ENCODE measurements at regions not wholly inside any gene's neighbourhood (a gene's known extent, or its start where the extent isn't known, plus 50 kb on each side); places are given as distances from the start of the nearest gene placed in this dataset.
"Not testable (repeated sequence)": the region's sequence is repeated elsewhere in the genome, so short reads cannot be mapped to it uniquely, and the experiment has no call there.

- no peak for DNase-seq
Measured at GRCh38 chr1:101588677-101589076, 351.9 kb downstream of the S1PR1 start.

- no peak for DNase-seq
Measured at GRCh38 chr1:101592845-101593244, 356.0 kb downstream of the S1PR1 start.

- DNase-seq, result no peak
Measured at GRCh38 chr1:101595881-101596374, 359.1 kb downstream of the S1PR1 start.

DNA sequence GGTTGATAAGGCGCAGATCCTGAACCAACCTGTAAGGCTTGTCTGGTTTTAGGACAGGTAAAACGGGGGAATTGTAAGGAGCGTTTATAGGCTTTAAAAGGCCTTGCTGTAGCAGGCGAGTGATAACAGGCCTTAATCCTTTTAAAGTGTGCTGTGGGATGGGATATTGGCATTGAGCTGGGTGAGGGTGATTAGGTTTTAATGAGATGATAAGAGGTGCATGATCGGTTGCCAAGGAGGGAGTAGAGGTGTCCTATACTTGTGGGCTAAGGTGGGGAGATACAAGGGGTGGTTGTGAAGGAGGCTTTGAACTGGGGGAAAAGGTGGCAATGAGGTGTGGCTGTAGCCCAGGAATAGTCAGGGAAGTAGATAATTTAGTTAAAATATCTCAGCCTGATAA is 363.8 kb downstream of the S1PR1 start:
- not testable (repeated sequence) for DNase-seq

GRCh38 chr1:101603726-101604125 is 366.9 kb downstream of the S1PR1 start:
- DNase-seq, result no peak

DNA sequence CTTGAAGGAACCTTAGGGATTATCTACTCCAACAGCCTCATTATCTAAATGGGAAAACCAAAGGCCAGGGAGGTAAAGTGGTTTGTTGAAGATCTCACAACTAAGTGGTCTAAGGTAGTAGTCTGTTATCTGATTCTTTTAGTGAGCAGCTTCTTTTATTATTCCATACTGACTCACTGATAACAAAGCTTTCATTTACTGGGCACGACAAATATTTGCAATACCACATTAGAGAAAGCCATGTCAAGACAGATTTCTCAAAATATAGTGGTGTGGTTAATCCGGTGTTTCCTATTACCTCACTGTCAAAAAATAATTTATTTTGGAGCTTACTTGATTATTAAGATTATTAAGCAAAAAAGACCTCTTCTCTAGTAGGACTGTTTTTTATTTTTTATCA is 369.1 kb downstream of the S1PR1 start:
- DNase-seq, result no peak

- DNase-seq, result no peak
Measured at GRCh38 chr1:101613546-101613945, 376.7 kb downstream of the S1PR1 start.

- no peak for DNase-seq
Measured at GRCh38 chr1:101618900-101619299, 377.8 kb downstream of the OLFM3 start.

GRCh38 chr1:101632548-101633272 is 364.0 kb downstream of the OLFM3 start:
- no peak for DNase-seq

GRCh38 chr1:101645810-101646209 is 350.9 kb downstream of the OLFM3 start:
- DNase-seq, result no peak

DNA sequence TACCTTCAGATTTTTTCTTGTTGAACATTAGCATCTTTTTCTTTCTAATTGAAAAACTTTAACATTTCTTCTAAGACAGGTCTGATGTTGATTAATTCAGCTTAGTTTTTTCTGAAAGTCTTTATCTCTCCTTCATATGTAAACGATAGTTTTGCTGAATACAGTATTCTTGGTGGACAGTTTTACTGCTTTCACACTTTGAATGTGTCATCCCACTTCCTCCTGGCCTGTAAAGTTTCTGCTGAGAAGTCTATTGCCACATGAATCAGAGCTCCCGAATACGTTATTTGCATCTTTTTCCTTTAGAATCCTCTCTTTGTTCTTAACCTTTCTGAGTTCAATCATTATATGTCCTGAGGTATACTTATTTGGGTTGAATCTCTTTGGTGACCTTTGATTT is 344.2 kb downstream of the OLFM3 start:
- no peak for DNase-seq

DNA sequence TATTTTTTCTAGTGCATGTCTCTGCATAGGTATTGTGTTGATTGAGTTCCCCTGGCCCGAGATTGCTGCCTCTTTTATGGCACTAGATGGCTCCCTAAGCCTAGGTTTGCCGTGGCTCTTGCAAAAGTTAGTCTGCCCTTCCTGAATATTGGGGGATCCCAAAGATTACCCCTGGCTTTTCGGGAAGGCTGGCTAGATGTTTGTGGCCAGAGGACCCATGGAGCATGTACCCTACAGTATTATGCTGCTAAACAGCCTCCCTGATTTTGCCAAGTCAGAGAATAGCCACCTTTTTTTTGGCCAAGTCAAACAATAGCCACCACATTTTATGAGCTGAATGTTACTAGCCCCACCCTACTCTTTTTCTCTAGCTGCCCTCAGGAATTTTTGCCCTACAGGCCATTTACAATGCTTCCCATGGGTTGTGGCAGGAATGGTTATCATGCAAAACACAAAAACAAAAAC is 343.2 kb downstream of the OLFM3 start:
- DNase-seq, result no peak

- DNase-seq, result no peak
Measured at GRCh38 chr1:101664726-101665125, 332.0 kb downstream of the OLFM3 start.

DNA sequence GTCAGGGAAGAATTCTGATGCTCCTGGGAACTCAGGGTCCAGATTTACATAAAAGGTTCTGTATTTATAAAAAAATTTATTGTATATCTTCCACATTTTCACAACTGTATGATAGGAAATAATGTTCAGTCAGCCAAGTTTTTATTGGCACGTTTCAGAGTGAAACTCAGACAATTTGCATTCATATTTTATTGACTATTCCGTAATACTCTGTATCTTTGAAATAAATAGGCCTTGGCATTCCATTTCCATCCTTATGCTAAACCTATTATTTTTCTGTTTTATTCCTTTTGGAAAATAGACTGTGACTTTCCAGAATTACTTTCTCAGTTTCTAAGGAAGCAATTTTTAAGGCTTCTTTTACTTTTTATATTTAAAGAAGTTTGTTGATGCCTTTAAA is 329.0 kb downstream of the OLFM3 start:
- DNase-seq, result no peak

- DNase-seq, result no peak
Measured at GRCh38 chr1:101683136-101683535, 313.6 kb downstream of the OLFM3 start.

GRCh38 chr1:101683561-101683960 is 313.2 kb downstream of the OLFM3 start:
- no peak for DNase-seq

GRCh38 chr1:101697072-101697471 is 299.7 kb downstream of the OLFM3 start:
- DNase-seq, result no peak

DNA sequence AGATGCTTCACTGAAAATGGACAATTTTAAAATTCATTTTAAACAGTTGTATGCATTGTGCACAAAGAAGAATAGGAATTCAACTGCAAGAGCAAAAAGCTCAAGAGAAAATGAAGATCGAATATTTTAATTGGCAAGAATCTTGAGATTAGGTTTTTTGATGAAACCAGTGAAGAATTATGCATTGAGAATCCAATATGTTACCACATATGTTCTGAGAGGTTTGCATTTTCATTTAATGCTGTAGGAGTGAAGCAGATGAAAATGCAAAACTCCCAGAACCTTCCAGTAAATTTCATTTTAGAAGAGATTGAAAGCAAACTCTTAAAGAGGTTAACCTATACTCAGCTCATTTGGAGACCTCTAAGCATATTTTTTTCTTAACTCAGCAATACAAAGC is 298.0 kb downstream of the OLFM3 start:
- no peak for DNase-seq

GRCh38 chr1:101704895-101705294 is 291.8 kb downstream of the OLFM3 start:
- no peak for DNase-seq

DNA sequence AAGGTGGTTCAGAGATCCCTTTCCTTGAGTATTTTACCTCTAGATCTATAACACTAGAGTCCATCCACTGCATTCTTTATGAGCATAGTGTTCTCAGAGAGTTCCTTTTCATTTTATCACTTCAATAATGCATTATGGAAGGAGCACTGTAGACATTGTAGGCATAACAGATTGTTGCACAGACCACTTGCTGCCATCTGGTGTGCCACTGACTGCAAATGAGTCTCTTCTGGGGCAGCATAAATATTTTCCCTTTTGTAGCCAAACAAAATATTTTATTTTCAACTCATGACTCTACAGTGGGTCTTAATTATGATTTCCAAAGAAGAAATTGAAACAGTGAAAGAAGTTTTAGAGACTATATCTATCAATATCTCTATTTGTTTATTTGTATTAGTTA is 290.4 kb downstream of the OLFM3 start:
- DNase-seq, result no peak

- DNase-seq, result no peak
Measured at GRCh38 chr1:101709721-101710120, 287.0 kb downstream of the OLFM3 start.

DNA sequence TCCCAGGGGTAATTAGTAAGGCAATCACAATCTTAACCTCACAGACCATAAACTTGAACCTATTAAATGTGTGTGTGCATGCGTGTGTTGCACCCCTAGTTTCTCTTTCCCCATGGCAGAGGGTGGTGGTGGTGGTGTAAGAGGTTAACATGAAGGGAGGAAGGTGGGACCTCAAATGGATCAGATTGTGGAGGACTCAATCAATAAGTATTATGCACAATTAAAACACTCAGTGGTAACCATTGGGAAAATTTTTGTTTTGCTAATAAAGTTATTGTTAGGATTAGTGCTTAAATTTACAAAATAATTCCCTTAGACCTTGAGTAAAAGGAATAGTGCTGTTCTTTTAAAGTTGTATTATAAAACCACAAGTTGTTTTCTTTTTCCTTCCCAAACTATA is 283.0 kb downstream of the OLFM3 start:
- DNase-seq, result no peak

- DNase-seq, result no peak
Measured at GRCh38 chr1:101723415-101723814, 273.3 kb downstream of the OLFM3 start.

- no peak for DNase-seq
Measured at GRCh38 chr1:101728029-101728428, 268.7 kb downstream of the OLFM3 start.

- no peak for DNase-seq
Measured at GRCh38 chr1:101730559-101730958, 266.2 kb downstream of the OLFM3 start.
